Loucy (cell line): ENCODE measurements at regions not wholly inside any gene's neighbourhood (a gene's known extent, or its start where the extent isn't known, plus 50 kb on each side); places are given as distances from the start of the nearest gene placed in this dataset.

ENCODE experiments used
- H2AFZ ChIP-seq: fragments of 200-600 bp; sonication (generic); 2 replicates; pipeline ENCODE4 v1.6.0; 2016; ENCODE audit warnings: antibody characterized with exemption, mild to moderate bottlenecking, low read length, moderate library complexity
- H3F3A ChIP-seq: fragments of 200-600 bp; 2 replicates; pipeline ENCODE4 v1.6.0; 2016; ENCODE audit warnings: antibody characterized with exemption, low read depth, mild to moderate bottlenecking
- H3K27me3 ChIP-seq: fragments of 200-600 bp; sonication (generic); 2 replicates; pipeline ENCODE4 v1.6.1; 2014; ENCODE audit warnings: low read length, mild to moderate bottlenecking; ENCODE audit not compliant: insufficient read depth, poor library complexity, severe bottlenecking
- H3K36me3 ChIP-seq: fragments of 200-600 bp; sonication (generic); 2 replicates; pipeline ENCODE4 v1.6.1; 2016; ENCODE audit warnings: low read length; ENCODE audit not compliant: insufficient read depth
- H3K4me1 ChIP-seq: fragments of 200-600 bp; sonication (generic); 2 replicates; pipeline ENCODE4 v1.5.1; 2014; ENCODE audit warnings: low read length, mild to moderate bottlenecking; ENCODE audit not compliant: insufficient read depth, poor library complexity, severe bottlenecking
- H3K4me2 ChIP-seq: fragments of 200-600 bp; sonication (generic); 2 replicates; pipeline ENCODE4 v1.6.0; 2014; ENCODE audit warnings: antibody characterized with exemption, low read length, low read depth, mild to moderate bottlenecking; ENCODE audit not compliant: poor library complexity, severe bottlenecking
- H3K4me3 ChIP-seq: fragments of 200-600 bp; sonication (generic); 2 replicates; pipeline ENCODE4 v1.5.1; 2014; ENCODE audit warnings: low read length, mild to moderate bottlenecking, mixed read lengths; ENCODE audit not compliant: poor library complexity, severe bottlenecking
- H3K79me2 ChIP-seq: fragments of 200-600 bp; sonication (generic); 2 replicates; pipeline ENCODE4 v1.6.1; 2014; ENCODE audit warnings: low read length; ENCODE audit not compliant: insufficient read depth
- H3K9ac ChIP-seq: fragments of 200-600 bp; sonication (generic); 2 replicates; pipeline ENCODE4 v1.6.0; 2014; ENCODE audit warnings: mild to moderate bottlenecking, low read depth, low read length, moderate library complexity; ENCODE audit not compliant: poor library complexity, severe bottlenecking
- H3K9me2 ChIP-seq: fragments of 200-600 bp; sonication (generic); replicated peaks from 2 replicates; pipeline ENCODE4 v1.6.1; 2016; ENCODE audit warnings: low read depth, low read length, mixed read lengths
- H3K9me3 ChIP-seq: fragments of 200-600 bp; sonication (generic); 2 replicates; pipeline ENCODE4 v1.6.1; 2014; ENCODE audit warnings: mild to moderate bottlenecking, antibody characterized with exemption, low read length, low read depth; ENCODE audit not compliant: insufficient read depth
- H4K20me1 ChIP-seq: fragments of 200-600 bp; sonication (generic); 2 replicates; pipeline ENCODE4 v1.6.0; 2014; ENCODE audit warnings: antibody characterized with exemption, low read length, mild to moderate bottlenecking; ENCODE audit not compliant: insufficient read depth, poor library complexity, severe bottlenecking
- CTCF ChIP-seq: fragments of 200-600 bp; sonication (generic); conservative IDR thresholded peaks from 2 replicates; pipeline ENCODE4 v1.5.1; 2014; ENCODE audit warnings: mild to moderate bottlenecking, antibody characterized with exemption, low read length
- EZH2phosphoT487 ChIP-seq: fragments of 200-600 bp; IDR thresholded peaks from 2 replicates; pipeline ENCODE4 v1.6.1; 2018; ENCODE audit warnings: antibody characterized with exemption, mild to moderate bottlenecking, moderate library complexity, borderline replicate concordance

- H3K9me3 ChIP-seq = no peaks in the 10 kb centered on the region
- no peaks in the 10 kb centered on the region for H3K4me1 ChIP-seq
- H3K4me3 ChIP-seq = no peak overlapping the region
- no peaks in the 10 kb centered on the region for H3K79me2 ChIP-seq
- H3K9ac ChIP-seq = no peak overlapping the region
- H3K27me3 ChIP-seq = no peaks in the 10 kb centered on the region
- H2AFZ ChIP-seq = no peak overlapping the region
- no peaks in the 10 kb centered on the region for H3K36me3 ChIP-seq
- TF ChIP-seq EZH2phosphoT487 (no peak), CTCF (no peak)
- H4K20me1 ChIP-seq = no peaks in the 10 kb centered on the region
- H3K4me2 ChIP-seq = no peak overlapping the region
- no peaks in the 10 kb centered on the region for H3F3A ChIP-seq
- no peaks in the 10 kb centered on the region for H3K9me2 ChIP-seq
Measured at GRCh38 chr14:97441740-97442362, 644.7 kb downstream of the VRK1 start.

- H3K9ac ChIP-seq = no peak overlapping the region
- no peaks in the 10 kb centered on the region for H4K20me1 ChIP-seq
- TF ChIP-seq CTCF (no peak), EZH2phosphoT487 (no peak)
- no peaks in the 10 kb centered on the region for H3F3A ChIP-seq
- H3K27me3 ChIP-seq = no peaks in the 10 kb centered on the region
- H3K4me3 ChIP-seq = no peak overlapping the region
- no peaks in the 10 kb centered on the region for H3K9me3 ChIP-seq
- no peaks in the 10 kb centered on the region for H3K4me1 ChIP-seq
- no peak overlapping the region for H2AFZ ChIP-seq
- no peaks in the 10 kb centered on the region for H3K79me2 ChIP-seq
- H3K36me3 ChIP-seq = no peaks in the 10 kb centered on the region
- H3K4me2 ChIP-seq = no peak overlapping the region
- H3K9me2 ChIP-seq = no peaks in the 10 kb centered on the region
Measured at GRCh38 chr14:97442363-97442762, 645.2 kb downstream of the VRK1 start.

GRCh38 chr14:97443412-97443811 lies 646.2 kb downstream of the VRK1 start:
- TF ChIP-seq CTCF (no peak), EZH2phosphoT487 (no peak)
- H3K4me3 ChIP-seq = no peak overlapping the region
- H3F3A ChIP-seq = no peaks in the 10 kb centered on the region
- H3K4me1 ChIP-seq = no peaks in the 10 kb centered on the region
- H3K9ac ChIP-seq = no peak overlapping the region
- no peak overlapping the region for H3K4me2 ChIP-seq
- no peak overlapping the region for H2AFZ ChIP-seq
- no peaks in the 10 kb centered on the region for H3K9me2 ChIP-seq
- no peaks in the 10 kb centered on the region for H3K36me3 ChIP-seq
- no peaks in the 10 kb centered on the region for H3K79me2 ChIP-seq
- H3K27me3 ChIP-seq = no peaks in the 10 kb centered on the region
- no peaks in the 10 kb centered on the region for H3K9me3 ChIP-seq
- no peaks in the 10 kb centered on the region for H4K20me1 ChIP-seq
